Keratinocyte (primary cell): ENCODE measurements at regions not wholly inside any gene's neighbourhood (a gene's known extent, or its start where the extent isn't known, plus 50 kb on each side); places are given as distances from the start of the nearest gene placed in this dataset.

Experiments used
- DNase-seq: peaks from one replicate; pipeline ENCODE4 v3.0.0-alpha.2; 2011; ENCODE audit warnings: low read depth, missing footprints, low spot score
- FAIRE-seq: peaks from 2 replicates; lab custom pipeline; 2011; peaks lifted over from hg19 to GRCh38; lab: Jason Lieb, UNC
- H2AFZ ChIP-seq: 2 replicates; pipeline ENCODE4 v1.6.0; 2012; ENCODE audit warnings: low read length, control low read depth, inconsistent platforms; ENCODE audit not compliant: control insufficient read depth
- H3K27ac ChIP-seq: 2 replicates; pipeline ENCODE4 v1.5.1; 2011; ENCODE audit warnings: low read length; ENCODE audit not compliant: control insufficient read depth, insufficient read depth
- H3K27me3 ChIP-seq: 3 replicates; pipeline ENCODE4 v1.6.0; 2011; ENCODE audit warnings: low read length; ENCODE audit not compliant: control insufficient read depth, insufficient read depth; ENCODE audit errors: extremely low read depth
- H3K36me3 ChIP-seq, 2 experiments: 2 replicates in 1 of 2; 3 replicates in 1 of 2; pipeline ENCODE4 v1.5.1; 2011; ENCODE audit warnings: low read length in 2 of 2, mild to moderate bottlenecking in 1 of 2; ENCODE audit not compliant: control insufficient read depth in 2 of 2, insufficient read depth in 2 of 2; ENCODE audit errors: extremely low read depth in 1 of 2
- H3K4me1 ChIP-seq: 3 replicates; pipeline ENCODE4 v1.5.1; 2011; ENCODE audit warnings: low read length; ENCODE audit not compliant: control insufficient read depth, insufficient read depth; ENCODE audit errors: extremely low read depth
- H3K4me2 ChIP-seq: 3 replicates; pipeline ENCODE4 v1.6.0; 2011; ENCODE audit warnings: low read depth, low read length; ENCODE audit not compliant: control insufficient read depth, insufficient read depth; ENCODE audit errors: extremely low read depth
- H3K4me3 ChIP-seq, 3 experiments: fragments of 200-600 bp in 1 of 3; sonication (generic) in 1 of 3; 2 replicates in 2 of 3; 3 replicates in 1 of 3; pipeline ENCODE4 v1.5.1; 2011 to 2016; ENCODE audit warnings: low read length in 3 of 3, mild to moderate bottlenecking in 3 of 3, control low read depth in 2 of 3, inconsistent platforms in 1 of 3, low read depth in 1 of 3, mixed read lengths in 1 of 3, mixed run types in 1 of 3, moderate library complexity in 1 of 3; ENCODE audit not compliant: control insufficient read depth in 2 of 3, insufficient read depth in 2 of 3; ENCODE audit errors: extremely low read depth in 1 of 3
- H3K79me2 ChIP-seq: 2 replicates; pipeline ENCODE4 v1.6.0; 2012; ENCODE audit warnings: low read length; ENCODE audit not compliant: control insufficient read depth, insufficient read depth
- H3K9ac ChIP-seq: 3 replicates; pipeline ENCODE4 v1.6.0; 2011; ENCODE audit warnings: low read length; ENCODE audit not compliant: control insufficient read depth, insufficient read depth; ENCODE audit errors: extremely low read depth
- H3K9me1 ChIP-seq: 3 replicates; pipeline ENCODE4 v1.6.0; 2011; ENCODE audit warnings: low read length; ENCODE audit not compliant: control insufficient read depth, insufficient read depth; ENCODE audit errors: extremely low read depth
- H3K9me3 ChIP-seq: 2 replicates; pipeline ENCODE4 v1.5.1; 2012; ENCODE audit warnings: low read depth, low read length; ENCODE audit not compliant: control insufficient read depth
- H4K20me1 ChIP-seq: 3 replicates; pipeline ENCODE4 v1.6.0; 2011; ENCODE audit warnings: low read length; ENCODE audit not compliant: control insufficient read depth, insufficient read depth; ENCODE audit errors: extremely low read depth
- EZH2 ChIP-seq: IDR thresholded peaks from one replicate; pipeline ENCODE4 v1.6.1; 2012; ENCODE audit warnings: inconsistent platforms, mild to moderate bottlenecking, low read length, moderate library complexity
- dilution Hi-C: fragments of 300-500 bp; cut with MboI; formaldehyde crosslinking; loops from one replicate; pipeline ENCODE4 v1.7.0; 2020; ENCODE audit warnings: low sequenced_read_pairs; ENCODE audit not compliant: extremely low pct_ligation_motif_present
- TF ChIP-seq, protein P1 (sequence below), 3 experiments: IDR thresholded peaks in 1 of 3; conservative IDR thresholded peaks in 1 of 3; optimal IDR thresholded peaks in 1 of 3; 2 replicates in 2 of 3; 3 replicates in 1 of 3; pipeline versions ENCODE3 to v1.5.1; 2011; ENCODE audit warnings: low read length in 3 of 3, mild to moderate bottlenecking in 3 of 3, moderate library complexity in 2 of 3, control low read depth in 1 of 3, inconsistent platforms in 1 of 3; ENCODE audit not compliant: insufficient read depth in 2 of 3; ENCODE audit errors: extremely low read depth in 1 of 3

DNA sequence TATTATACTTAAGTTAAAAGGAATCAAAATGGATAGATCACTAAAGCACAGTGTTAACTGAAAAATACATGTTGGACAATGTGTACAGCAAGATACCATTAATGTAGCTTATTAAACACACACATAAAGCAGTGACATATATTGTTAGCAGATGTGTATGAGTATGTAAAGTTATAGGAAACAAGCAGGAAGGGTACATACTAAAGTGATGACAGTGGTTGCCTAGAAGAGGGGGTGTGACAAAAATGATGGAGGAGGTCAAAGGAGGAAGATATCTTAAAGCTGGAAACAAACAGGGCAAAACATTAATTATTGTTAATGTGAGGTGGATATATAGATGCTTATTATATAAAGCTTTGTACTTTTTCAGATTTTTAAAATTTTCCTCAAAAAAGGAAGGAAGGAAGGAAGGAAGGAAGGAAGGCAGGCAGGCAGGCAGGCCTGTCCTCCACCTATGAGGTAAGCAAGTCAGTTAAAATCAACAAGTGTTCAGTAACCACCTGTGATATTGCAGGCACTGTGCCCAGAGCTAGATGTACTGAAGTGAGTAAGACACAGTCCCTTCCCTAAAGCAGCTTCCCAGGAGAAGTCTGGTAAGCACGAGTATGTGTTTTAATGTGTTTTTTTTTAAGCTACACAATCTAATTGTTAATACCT lies 252.9 kb upstream of the NR5A2 start:
- Histone ChIP-seq H3K4me3 (no peak overlapping the region), H3K36me3 (no peaks in the 10 kb centered on the region), H3K9me1 (no peaks in the 10 kb centered on the region), H3K27me3 (no peaks in the 10 kb centered on the region), H3K4me2 (no peak overlapping the region), H4K20me1 (no peaks in the 10 kb centered on the region), H3K27ac (no peak overlapping the region), H3K9me3 (no peaks in the 10 kb centered on the region), H3K4me1 (peaks cover 8% of the 10 kb centered on the region), H2AFZ (no peak overlapping the region), H3K79me2 (no peaks in the 10 kb centered on the region), H3K9ac (no peak overlapping the region)
- DNase-seq (peak; percentile 56), FAIRE-seq (peak; percentile 68)
- TF ChIP-seq, protein P1, sequence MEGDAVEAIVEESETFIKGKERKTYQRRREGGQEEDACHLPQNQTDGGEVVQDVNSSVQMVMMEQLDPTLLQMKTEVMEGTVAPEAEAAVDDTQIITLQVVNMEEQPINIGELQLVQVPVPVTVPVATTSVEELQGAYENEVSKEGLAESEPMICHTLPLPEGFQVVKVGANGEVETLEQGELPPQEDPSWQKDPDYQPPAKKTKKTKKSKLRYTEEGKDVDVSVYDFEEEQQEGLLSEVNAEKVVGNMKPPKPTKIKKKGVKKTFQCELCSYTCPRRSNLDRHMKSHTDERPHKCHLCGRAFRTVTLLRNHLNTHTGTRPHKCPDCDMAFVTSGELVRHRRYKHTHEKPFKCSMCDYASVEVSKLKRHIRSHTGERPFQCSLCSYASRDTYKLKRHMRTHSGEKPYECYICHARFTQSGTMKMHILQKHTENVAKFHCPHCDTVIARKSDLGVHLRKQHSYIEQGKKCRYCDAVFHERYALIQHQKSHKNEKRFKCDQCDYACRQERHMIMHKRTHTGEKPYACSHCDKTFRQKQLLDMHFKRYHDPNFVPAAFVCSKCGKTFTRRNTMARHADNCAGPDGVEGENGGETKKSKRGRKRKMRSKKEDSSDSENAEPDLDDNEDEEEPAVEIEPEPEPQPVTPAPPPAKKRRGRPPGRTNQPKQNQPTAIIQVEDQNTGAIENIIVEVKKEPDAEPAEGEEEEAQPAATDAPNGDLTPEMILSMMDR (optimal IDR thresholded peaks at IDR 0.05 in 1 of 3, IDR thresholded peaks at IDR 0.05 in 1 of 3, conservative IDR thresholded peaks at IDR 0.05 in 1 of 3; ENCODE audit: extremely low read depth in 1 of 3, insufficient read depth in 2 of 3, low read length in 3 of 3) = no peak
- TF ChIP-seq EZH2 = no peak
- dilution Hi-C loops = no loop called here

DNA sequence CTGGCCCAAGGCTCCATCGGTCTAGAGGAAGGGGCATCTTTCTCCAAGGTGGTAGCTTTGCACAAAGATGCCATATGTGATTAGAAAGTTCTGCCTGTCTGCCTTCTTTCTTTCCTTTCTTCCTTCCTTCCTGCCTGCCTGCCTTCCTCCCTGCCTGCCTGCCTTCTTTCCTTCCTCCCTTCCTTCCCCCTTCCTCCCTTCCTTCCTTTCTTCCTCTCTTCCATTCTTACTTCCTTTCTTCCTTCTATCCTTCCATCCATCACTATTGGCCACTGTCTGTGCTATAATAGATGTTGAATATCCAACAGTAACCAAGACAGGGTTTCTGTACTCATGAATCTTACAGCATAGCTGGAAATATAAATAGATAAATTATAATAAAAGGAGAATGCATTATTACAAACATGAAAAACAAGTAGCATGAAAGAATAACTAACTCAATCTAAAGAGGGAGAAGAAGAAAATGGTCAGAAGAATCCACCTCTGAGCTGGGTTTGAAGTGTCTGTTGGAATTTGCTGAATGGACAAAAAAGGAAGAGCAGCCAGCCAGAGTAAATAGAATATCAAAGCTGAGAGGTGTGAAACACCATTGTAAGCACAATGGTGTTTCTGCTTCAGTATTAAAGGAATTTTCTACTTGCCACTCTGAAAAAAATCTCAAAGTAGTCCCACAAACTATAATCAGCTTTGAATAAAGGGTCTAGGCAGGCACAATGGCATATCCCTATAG lies 250.6 kb upstream of the NR5A2 start:
- no peaks in the 10 kb centered on the region for H3K79me2 ChIP-seq
- H4K20me1 ChIP-seq = no peaks in the 10 kb centered on the region
- no peaks in the 10 kb centered on the region for H3K27me3 ChIP-seq
- no peaks in the 10 kb centered on the region for H3K9me3 ChIP-seq
- FAIRE-seq (no peak), DNase-seq (no peak)
- dilution Hi-C loops = no loop called here
- no peak overlapping the region for H3K4me2 ChIP-seq
- no peak overlapping the region for H3K27ac ChIP-seq
- TF ChIP-seq EZH2 = no peak
- TF ChIP-seq, protein P1 (optimal IDR thresholded peaks at IDR 0.05 in 1 of 3, IDR thresholded peaks at IDR 0.05 in 1 of 3, conservative IDR thresholded peaks at IDR 0.05 in 1 of 3; ENCODE audit: extremely low read depth in 1 of 3, insufficient read depth in 2 of 3, low read length in 3 of 3) = no peak
- no peaks in the 10 kb centered on the region for H3K36me3 ChIP-seq
- no peak overlapping the region for H3K4me3 ChIP-seq
- H3K4me1 ChIP-seq = peaks cover 13% of the 10 kb centered on the region
- H3K9ac ChIP-seq = no peak overlapping the region
- no peaks in the 10 kb centered on the region for H3K9me1 ChIP-seq
- no peak overlapping the region for H2AFZ ChIP-seq
